ENCODE measurements at regions not wholly inside any gene's neighbourhood (a gene's known extent, or its start where the extent isn't known, plus 50 kb on each side); places are given as distances from the start of the nearest gene placed in this dataset.

DNA sequence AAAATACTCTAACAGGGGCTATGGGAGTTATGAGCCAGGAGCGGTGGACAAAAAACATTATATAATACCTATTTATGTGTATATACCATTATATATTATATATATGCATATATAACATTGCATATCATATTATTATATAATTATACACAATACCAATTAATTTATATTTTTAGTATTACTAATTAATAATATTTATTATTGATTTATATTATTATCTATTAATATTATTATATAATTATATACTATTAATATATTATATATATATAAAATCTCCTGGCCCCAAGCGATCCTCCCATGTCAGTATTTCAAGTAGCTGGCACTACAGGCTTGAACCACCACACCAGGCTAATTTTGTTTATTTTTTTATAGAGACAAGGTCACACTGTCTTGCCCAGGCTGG lies 73.8 kb upstream of the JADE1 start:
- no peaks in the 10 kb centered on the region for H3K36me3 ChIP-seq (ENCODE audit: control insufficient read depth, insufficient read depth, low read length)
- H3K4me1 ChIP-seq, result no peaks in the 10 kb centered on the region
- H3K9me3 ChIP-seq (ENCODE audit: control insufficient read depth, low read length), result no peaks in the 10 kb centered on the region
- no peak for TF ChIP-seq CTCF (IDR thresholded peaks at IDR 0.05)
- no peak overlapping the region for H3K4me3 ChIP-seq (ENCODE audit: low read depth, low read length)
- H3K4me2 ChIP-seq (ENCODE audit: low read length), result no peak overlapping the region
- no peak overlapping the region for H3K27ac ChIP-seq
- no peaks in the 10 kb centered on the region for H3K79me2 ChIP-seq
- H2AFZ ChIP-seq, result no peak overlapping the region
- H3K27me3 ChIP-seq (ENCODE audit: control insufficient read depth, insufficient read depth, low read length), result no peaks in the 10 kb centered on the region
- H3K9ac ChIP-seq, result no peak overlapping the region

DNA sequence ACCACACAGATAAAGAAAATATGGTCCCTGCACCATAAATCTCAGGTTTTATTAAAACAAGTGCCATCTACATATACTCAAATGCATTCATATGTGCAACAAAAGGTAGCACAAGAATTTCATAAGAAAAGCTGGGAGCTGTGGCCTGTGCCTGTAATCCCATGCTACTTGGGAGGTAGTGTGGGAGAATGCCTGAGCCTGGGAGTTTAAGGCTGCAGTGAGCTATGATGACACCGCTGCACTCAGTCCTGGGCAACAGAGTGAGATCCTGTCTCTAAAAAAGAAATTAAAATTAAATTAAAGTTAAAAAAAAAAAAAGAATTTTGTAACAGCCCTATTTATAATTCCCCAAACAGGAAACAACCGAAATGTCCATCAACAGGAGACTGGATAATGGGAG lies 81.3 kb upstream of the JADE1 start:
- Histone ChIP-seq H2AFZ (no peak overlapping the region), H3K4me2 (ENCODE audit: low read length) (no peak overlapping the region), H3K27ac (no peak overlapping the region), H3K36me3 (ENCODE audit: control insufficient read depth, insufficient read depth, low read length) (no peaks in the 10 kb centered on the region), H3K4me1 (no peaks in the 10 kb centered on the region), H3K4me3 (ENCODE audit: low read depth, low read length) (no peak overlapping the region), H3K79me2 (no peaks in the 10 kb centered on the region), H3K9ac (no peak overlapping the region), H3K27me3 (ENCODE audit: control insufficient read depth, insufficient read depth, low read length) (no peaks in the 10 kb centered on the region), H3K9me3 (ENCODE audit: control insufficient read depth, low read length) (no peaks in the 10 kb centered on the region)
- TF ChIP-seq CTCF (IDR thresholded peaks at IDR 0.05), result no peak

DNA sequence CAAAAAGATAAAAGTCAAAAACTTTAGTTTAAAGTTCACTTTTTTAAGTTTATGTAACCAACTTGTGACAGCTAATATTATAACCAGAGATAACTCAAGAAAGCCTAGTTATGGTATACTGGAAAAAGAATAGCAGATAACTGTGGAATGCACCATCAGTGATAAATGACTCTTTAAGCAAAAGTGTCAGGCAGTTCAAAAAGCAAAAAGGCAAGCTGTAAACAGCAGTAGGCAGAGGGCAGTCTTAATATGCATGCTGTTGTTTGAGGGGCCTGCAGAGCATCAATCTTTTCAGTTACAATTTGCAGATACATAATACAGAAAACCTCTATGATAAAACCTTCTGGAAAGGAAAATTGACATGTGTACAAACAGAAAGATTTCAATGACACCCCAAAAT lies 81.8 kb upstream of the JADE1 start:
- Histone ChIP-seq H3K27me3 (ENCODE audit: control insufficient read depth, insufficient read depth, low read length) (no peaks in the 10 kb centered on the region), H3K4me1 (no peaks in the 10 kb centered on the region), H3K9me3 (ENCODE audit: control insufficient read depth, low read length) (no peaks in the 10 kb centered on the region), H3K79me2 (no peaks in the 10 kb centered on the region), H3K27ac (no peak overlapping the region), H3K9ac (no peak overlapping the region), H3K36me3 (ENCODE audit: control insufficient read depth, insufficient read depth, low read length) (no peaks in the 10 kb centered on the region), H3K4me2 (ENCODE audit: low read length) (no peak overlapping the region), H3K4me3 (ENCODE audit: low read depth, low read length) (no peak overlapping the region), H2AFZ (no peak overlapping the region)
- no peak for TF ChIP-seq CTCF (IDR thresholded peaks at IDR 0.05)

GRCh38 chr4:128725405-128726055 lies 84.0 kb upstream of the JADE1 start:
- no peak for TF ChIP-seq CTCF (IDR thresholded peaks at IDR 0.05)
- no peak overlapping the region for H2AFZ ChIP-seq
- H3K4me3 ChIP-seq (ENCODE audit: low read depth, low read length), result no peak overlapping the region
- H3K27me3 ChIP-seq (ENCODE audit: control insufficient read depth, insufficient read depth, low read length), result no peaks in the 10 kb centered on the region
- H3K4me1 ChIP-seq, result no peaks in the 10 kb centered on the region
- no peaks in the 10 kb centered on the region for H3K36me3 ChIP-seq (ENCODE audit: control insufficient read depth, insufficient read depth, low read length)
- no peak overlapping the region for H3K27ac ChIP-seq
- H3K9ac ChIP-seq, result no peak overlapping the region
- no peak overlapping the region for H3K4me2 ChIP-seq (ENCODE audit: low read length)
- no peaks in the 10 kb centered on the region for H3K79me2 ChIP-seq
- H3K9me3 ChIP-seq (ENCODE audit: control insufficient read depth, low read length), result no peaks in the 10 kb centered on the region

DNA sequence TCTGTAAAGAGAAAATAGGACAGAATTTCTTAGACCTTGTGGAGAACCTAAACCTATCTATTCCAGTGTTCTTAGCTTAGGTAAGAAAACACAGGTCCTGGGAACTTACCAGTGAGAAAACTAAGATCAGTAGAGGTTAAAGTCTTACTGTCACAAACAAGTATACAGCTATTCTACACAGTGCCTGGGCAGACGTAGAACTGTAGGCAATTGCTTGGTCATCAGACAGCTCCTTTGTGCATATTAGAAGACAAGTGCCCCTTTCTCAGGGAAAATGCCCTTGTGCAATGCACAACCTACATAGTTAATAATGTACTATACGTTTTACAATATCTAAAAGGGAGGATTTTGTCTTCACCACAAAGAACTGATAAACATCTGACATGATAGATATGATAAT lies 86.6 kb upstream of the JADE1 start:
- no peaks in the 10 kb centered on the region for H3K36me3 ChIP-seq (ENCODE audit: control insufficient read depth, insufficient read depth, low read length)
- H3K4me1 ChIP-seq, result no peaks in the 10 kb centered on the region
- no peak overlapping the region for H3K4me2 ChIP-seq (ENCODE audit: low read length)
- H2AFZ ChIP-seq, result no peak overlapping the region
- H3K9ac ChIP-seq, result no peak overlapping the region
- no peaks in the 10 kb centered on the region for H3K27me3 ChIP-seq (ENCODE audit: control insufficient read depth, insufficient read depth, low read length)
- no peak overlapping the region for H3K4me3 ChIP-seq (ENCODE audit: low read depth, low read length)
- H3K9me3 ChIP-seq (ENCODE audit: control insufficient read depth, low read length), result no peaks in the 10 kb centered on the region
- no peaks in the 10 kb centered on the region for H3K79me2 ChIP-seq
- no peak for TF ChIP-seq CTCF (IDR thresholded peaks at IDR 0.05)
- H3K27ac ChIP-seq, result no peak overlapping the region

Measured in parathyroid adenoma (tissue), 2 donors.